ENCODE measurements at regions not wholly inside any gene's neighbourhood (a gene's known extent, or its start where the extent isn't known, plus 50 kb on each side); places are given as distances from the start of the nearest gene placed in this dataset.

DNA sequence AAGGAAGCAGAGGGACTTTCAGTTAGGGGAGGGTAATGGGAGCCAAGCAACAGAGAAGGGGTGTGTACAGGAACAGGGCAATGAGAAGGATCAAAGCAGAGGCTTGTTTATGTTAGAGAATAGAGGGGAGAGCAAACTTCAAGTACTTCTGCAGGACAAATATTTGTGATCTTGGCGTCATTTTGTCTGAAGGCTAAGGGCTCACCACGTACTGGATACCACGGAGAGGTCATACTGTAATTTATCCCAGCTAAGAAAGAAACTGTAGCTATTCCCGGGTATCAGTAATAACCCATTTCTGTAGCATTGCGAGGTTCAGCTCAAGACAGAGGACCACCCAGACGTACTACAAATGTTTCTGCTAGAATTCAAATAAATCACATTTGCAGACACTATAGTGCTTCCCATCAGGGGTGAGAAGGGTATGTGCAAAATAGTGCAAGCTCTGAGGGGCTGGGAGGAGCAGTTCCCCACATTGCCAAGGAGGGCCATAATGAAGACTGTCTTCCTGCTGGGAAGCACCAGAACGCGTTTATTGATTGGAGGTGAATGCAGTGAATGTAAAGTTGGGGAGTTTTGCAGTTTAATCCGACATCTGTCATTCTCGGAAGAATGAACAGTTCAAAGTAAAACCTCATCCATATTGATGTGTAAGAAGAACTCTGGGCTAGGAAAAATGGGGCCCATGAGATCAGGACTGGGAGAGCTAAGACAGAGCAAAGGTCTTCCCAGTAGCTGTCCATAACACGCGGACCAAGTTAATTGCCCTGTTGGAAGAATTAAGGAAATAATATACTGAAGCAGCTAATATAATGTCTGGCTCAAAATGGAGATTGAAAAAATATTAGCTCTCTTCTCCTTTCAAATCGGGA lies 136.9 kb downstream of the RWDD3 start:
- no peak for DNase-seq

DNA sequence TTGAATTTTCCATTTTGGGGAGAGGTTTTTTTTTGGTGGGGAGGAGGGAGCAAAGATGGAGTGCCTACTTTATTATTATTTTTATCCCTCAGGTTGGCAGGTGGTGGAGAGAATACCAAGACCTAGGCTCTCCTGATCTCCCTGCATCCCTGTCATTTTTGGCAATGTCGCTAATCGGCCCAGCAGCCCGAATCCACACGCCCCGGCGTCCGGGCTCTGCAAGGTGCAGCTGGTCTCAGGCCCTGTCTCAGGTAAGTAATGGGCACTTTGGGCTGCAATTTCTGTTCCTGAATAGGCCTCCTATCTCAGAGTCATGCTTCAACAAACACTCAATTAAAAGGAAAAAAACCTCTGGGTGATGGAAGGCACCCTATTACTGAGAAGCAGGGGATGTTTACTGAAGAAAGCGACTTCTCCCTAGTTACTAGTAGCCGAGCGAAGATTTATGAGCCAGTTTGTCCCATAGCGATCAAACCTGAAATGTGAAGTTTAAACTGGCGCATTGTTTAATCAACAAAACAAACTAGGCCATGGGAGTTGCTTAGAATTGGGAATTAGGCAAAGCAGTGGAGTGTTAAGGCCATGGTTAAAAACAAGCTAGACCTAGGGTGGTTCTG lies 137.8 kb downstream of the RWDD3 start:
- no peak for DNase-seq

DNA sequence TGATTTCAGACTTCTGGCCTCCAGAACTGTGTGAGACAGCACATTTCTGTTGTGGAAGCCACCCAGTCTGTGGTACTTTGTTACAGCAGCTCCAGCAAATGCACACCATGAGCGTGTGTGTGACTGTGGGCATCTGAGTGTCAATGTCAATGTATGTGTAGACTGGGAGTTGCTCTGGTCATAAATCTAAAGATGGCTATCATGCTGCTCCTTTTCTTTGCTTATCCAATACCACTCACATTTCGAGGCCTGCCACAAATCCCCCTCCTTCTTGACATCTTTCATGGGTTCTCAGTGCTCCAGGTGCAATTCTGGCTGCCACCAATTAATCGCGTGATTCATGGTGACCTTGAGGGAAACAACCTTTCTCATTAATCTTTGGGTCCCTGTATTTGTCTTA lies 141.2 kb downstream of the RWDD3 start:
- DNase-seq, result no peak

DNA sequence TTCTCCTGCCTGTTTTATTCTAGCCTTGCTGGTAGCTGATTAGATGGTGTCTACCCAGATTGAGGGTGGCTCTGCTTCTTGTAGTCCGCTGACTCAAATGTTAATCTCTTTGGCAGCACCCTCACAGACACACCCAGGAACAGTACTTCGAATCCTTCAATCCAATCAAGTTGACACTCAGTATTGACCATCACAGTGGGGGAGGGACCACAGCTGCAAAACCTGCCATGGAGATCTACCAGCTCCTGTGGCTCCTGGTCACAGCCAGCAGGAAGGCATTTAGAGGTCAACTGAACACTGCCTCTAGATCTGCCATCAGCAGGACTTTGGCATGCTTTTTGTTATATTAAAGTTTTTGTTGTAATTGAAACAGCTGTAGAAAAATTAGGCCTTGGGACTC lies 146.9 kb downstream of the RWDD3 start:
- DNase-seq, result no peak

DNA sequence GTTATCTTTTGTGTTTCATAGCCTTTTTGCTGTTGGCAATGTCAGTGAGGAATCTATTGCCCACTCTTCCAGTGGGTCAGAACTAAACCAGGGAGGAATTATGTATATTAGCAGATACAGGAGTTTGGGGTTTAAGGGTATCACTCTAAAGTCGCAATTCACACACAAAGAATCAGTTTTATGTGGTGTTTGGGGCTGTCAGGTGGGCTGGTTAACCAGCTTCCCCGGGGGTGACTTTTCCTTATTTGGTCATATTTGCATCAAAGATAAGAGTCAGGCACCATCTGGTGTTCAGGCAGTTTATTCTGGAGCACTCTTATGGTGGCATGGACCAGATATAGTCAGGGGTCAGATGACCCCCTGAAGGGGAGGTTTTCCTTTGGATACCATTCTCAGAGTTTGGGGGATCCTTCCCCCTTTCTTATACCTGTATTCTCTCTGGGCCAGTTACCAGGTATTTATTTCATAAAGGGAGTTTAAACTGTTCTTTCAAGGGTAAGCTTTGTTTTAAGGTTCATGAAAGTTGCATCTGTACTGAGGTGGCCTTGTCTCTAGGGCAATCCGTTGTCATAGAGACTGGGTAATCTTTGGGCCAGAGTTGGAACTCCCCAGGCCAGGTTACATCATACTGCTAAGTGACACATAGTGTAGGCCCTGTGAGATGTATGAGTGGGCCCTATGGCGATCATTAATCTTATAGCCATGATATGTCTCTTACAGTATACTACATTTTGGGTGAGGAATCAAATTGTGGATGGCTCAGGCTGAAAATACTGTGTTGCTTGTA lies 148.2 kb downstream of the RWDD3 start:
- DNase-seq, result no peak

DNA sequence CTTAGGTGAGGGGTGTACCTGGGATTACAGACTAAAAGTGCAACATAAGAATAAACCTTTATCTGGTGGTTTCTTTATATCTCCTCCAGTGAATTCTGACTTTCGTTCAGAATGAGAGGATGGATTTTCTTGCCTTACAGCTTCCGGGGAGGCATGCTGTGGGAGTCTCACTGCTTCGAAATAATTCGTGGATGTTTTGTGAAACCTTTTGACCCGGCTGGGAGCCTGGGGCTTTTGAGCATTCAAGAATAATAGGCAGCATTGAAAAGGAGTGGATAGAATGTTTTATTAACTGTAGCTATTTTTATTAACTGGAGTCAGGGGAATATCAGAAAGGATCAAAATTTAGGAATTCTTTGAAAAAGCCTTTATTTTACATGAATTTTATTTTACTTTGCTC lies 149.1 kb downstream of the RWDD3 start:
- no peak for DNase-seq

DNA sequence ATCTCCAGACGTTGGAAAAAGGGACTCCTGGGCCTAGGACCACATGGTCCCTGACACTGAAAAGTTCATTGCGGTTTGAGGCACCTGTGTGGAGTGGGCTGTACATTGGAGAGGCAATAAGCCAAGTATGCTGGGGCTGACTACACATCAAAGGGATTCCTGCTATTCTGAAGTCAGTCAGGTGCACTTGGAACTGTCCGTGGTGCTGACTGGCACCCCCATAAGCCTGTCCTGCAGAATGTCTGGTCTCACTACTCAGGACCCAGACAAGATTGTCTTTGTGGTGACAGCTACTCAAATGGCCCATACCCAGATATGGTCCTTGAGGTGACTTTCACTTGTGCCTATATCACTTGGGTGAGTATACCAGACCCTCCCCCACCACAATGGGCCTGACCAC lies 150.6 kb downstream of the RWDD3 start:
- no peak for DNase-seq

DNA sequence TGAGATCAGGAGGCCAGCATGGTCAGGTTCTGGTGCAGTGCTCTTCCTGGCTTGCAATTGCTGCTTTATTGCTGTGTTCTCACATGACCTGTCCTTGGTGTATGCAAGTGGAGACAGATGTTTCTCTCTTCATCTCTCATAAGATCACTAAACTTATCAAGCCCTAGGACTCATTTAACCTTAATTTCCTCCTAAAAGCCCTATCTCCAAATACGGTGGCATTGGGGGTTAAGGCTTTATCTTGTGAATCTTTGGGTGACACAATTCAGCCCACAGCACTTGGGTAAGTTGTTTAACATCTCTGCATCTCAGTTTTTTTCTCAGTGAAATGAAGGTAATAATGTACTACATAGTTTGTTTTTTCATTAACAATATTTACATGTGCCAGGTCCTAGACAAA lies 152.4 kb downstream of the RWDD3 start:
- DNase-seq, result no peak

DNA sequence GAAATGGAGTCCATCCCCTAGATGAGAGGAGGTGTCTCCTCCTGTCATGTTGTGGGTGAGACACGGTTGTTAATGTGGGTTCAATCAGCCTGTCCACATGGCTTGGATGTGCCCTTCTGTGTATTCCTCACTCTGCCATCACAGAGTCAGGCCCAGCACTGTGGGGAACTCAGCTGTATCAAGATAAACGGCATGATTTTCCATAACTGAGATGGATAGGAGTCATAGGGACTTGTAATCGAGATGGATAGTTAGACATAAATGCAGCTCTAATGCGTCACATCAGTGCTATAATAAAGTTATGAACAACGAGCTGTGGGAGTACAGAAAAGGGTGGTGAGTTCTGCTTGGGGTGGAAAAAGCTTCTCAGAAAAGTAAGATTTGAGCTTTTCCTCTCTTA lies 152.9 kb downstream of the RWDD3 start:
- no peak for DNase-seq

DNA sequence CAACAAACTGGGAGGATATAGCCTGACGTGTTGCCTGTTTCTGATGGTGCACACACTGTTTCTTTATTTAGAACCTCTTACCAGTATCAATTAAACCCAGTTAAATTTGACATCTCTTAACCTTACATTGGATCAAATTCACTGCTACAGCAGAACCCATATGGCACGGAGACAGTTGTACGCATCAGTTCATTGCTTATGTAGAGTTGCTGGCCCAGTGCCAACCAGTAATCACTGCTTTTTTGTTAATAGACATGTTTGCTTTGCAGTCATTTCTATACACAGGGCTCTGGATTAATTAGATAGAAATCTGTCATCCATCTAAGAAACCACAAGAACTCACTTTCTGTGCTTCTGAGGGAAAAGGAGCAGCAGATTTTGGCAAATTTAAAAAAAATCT lies 154.0 kb downstream of the RWDD3 start:
- no peak for DNase-seq

DNA sequence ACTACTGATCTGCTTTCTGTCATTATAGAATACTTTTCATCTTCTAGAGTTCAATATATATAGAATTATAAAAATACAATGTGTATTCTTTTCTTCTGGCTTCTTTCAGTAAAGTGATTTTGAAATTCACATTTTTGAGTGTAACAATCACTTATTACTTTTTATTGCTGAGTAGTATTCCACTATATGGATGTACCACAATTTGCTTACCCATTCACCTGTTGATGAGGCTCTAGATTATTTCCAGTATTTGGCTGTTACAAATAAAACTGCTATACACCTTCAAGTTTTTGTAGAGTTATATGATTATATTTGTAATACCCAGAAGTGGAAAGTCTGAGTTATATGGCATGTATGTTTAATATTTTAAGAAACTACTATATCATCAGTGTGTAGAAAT lies 159.4 kb downstream of the RWDD3 start:
- DNase-seq, result no peak

DNA sequence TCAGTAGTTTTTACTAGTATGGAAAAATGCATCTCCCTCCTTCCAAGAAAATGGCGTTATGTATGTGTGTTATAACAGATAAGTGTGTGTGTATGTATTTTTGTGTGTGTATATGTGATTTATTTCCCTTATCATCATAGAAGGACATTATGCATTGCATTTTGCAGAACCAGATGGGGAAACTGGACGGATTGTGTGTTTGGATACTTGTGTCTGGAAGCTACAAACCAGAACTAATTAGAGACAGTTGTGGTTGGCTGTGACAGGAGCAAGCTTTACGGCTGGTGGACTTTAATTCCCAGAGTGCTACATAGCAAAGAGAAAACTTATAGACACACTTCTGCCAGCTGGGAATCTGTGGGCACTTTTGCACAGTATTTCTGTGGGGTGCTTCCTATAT lies 162.5 kb downstream of the RWDD3 start:
- DNase-seq, result no peak

DNA sequence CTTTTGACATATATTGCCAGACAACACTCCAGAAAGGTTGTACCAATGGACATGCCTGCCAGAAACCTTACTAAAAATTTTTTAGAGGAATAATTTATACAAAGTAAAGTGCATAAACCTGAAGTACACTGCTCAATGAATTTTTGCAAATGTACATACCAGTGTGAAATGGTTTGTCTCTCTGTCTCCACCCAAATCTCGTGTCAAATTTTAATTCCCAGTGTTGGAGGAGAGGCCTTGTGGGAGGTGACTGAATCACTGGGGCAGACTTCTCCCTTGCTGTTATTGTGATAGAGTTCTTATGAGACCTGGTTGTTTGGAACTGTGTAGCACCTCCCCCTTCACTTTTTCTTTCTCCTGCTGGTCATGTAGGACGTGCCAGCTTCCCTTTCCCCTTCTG lies 168.8 kb downstream of the RWDD3 start:
- no peak for DNase-seq

DNA sequence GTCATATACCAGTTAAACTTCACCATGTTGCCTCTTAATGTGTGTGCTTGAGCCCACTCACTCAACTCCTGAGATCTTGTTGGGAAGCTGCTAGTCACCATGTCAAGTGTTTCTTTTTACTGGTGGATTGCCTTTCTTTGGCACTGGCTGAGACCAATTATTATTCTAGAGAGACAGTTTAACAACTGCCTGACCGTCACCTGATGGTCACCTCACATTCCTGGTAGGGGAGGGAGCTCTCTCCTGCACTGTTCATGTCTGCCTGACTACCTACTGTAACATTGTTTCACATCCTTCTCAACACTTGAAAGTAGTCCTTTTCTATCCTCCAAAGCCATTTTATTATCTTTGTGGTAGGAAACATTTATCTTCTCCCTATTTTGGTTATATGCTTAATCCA lies 172.3 kb downstream of the RWDD3 start:
- DNase-seq, result no peak

DNA sequence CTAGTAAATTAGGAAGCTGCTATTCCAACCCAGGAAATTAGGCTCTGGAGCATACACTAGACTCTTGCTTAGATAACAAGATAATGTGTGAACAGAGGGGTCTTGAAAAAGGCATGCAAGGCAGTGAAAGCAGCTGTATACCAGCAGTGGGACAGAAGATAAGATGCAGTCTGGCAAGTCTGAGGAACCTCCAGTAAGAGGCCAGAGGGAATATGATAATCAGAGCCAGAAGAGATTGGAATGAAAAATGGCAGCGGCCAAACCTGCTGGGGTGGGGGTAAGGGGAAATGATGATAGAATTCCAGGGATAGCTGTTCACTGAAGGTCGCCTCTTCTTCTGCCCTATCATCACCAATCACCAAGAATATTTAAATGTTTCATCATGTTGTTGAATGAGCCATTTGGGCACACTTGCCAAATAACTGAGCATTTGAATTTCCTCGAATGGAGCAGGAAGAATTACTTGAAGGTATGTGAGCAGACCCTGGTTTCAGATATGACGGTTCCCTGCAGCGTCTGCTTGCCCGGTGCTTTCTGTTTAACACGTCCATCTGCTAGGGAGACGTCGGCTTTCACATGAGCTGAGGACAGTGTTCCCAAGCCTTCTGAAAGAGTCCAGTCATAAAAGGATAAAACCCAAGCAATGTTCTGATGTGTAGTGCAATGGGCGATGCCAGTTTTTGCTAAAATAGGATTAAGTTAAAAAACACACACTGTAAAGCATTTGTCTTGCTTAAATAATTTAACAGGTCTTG lies 173.3 kb downstream of the RWDD3 start:
- DNase-seq, result peak; percentile 4

DNA sequence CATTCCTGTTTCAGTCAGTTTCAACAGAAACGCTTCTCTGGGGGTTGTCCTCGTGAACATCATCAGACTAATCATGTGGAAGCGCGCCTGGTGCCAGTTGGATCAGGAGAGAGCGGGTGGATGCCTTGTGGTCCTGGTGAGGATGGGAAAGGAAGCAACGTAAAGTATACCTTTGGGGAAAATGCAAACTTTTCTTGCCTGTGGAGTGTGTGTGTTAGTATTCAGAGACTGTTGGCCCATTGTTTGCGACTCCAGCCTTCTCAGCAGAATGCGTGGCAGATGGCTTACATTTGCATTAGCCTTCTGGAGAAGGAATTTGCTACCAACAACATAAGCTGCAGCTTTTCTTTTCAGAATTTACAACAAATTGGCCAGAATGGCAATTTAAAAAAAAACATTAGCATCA lies 173.9 kb downstream of the RWDD3 start:
- DNase-seq, result no peak

DNA sequence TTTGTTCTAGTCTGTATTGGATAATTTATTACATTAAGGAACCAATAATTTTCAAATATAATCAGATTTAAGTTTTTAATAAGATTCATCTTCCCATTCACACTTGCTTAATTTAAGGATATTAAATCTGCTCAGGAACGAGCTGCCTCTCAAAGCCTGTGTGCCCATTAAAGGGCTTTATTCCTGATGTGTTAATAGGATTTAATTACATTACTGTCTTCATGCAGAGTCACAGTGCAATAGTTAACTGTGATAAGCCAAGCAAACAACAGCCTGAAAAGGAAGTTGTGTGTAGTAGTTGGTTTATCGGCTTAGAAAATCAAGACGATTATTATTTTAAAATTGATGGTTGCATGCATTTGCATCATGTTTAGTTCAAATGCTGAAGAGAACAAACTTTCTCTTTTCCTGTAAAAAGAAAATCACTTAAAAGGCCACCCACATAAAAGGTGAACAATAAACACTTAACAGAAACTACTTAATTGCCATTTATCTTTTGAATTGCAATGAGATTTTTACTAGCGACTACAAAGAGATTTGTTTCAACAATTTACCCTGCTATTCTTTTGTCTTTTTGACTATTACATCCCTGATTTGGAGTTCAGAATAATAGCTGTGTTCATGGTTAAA lies 174.6 kb downstream of the RWDD3 start:
- DNase-seq, result no peak

DNA sequence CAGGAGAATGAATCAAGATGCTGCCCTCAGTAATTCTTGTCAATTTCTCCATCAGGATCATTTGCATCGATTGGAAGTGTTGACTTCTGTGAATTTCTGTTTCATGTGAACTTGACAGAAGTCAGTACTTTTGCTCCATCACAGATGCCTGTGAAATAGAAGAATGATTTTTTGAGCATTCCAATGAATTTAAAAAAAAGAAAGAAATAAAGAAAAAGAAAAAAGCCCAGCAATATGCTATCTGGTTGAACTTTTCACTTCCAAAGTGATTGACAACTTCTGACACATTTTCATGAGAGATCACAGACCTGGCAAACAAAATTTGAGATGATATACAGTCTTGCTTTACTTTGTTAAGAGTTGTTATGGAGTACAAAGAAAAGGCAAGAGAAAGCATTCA lies 175.3 kb downstream of the RWDD3 start:
- no peak for DNase-seq

DNA sequence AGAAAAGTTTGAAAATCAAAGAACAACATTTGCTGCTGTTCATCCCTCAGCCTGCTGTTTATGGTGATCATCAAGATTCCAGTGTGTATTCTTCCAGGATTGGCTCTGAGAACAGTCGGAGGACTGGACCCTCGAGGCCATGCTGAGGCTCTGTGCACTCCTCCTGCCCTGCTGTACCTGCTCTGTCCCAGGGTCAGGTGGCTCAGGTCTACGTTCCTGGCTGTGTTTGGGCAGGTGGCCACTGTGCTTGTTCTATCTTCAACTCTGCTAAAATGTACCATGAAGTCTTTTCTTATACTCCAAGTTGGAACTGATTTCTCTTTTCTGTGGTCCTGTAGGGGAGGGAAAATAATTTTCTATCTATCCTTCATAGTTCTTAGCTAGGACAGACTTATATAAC lies 175.9 kb downstream of the RWDD3 start:
- DNase-seq, result no peak

DNA sequence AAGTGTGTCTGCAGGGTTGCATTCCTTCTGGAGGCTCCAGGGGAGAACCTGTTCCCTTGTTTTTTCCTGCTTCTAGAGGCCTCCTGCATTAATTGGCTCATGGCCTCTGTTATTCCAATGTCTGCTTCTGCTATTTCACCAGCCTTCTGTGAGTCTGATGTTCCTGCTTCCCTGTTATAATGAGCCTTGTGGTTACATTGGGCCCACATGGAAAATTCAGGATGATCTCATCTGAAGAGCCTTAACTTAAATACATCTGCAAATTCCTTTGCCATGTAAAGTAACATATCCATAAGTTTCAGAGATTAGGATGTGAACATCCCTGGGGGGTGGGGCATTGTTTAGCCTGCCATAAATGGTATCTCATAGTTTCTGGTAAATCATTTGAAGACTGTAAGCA lies 181.1 kb downstream of the RWDD3 start:
- DNase-seq, result no peak

DNA sequence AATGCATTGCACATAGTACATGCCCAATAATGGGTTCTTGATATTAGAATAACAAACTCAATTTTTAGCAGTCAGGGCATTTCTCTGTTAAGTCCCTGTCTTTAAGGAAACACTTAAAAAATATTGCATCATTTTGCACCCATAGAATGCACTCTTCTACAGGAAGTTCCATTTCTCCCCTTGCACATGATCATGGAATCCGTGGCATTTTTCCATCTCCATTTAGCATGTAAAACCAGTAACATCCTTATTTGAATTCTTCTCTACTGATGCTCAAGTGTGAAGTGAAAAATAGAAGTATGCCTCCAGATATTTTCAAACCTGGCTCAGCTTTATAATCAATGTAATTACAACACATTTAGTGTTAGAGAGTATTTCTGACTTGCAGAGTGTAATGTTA lies 192.8 kb downstream of the RWDD3 start:
- DNase-seq, result no peak

DNA sequence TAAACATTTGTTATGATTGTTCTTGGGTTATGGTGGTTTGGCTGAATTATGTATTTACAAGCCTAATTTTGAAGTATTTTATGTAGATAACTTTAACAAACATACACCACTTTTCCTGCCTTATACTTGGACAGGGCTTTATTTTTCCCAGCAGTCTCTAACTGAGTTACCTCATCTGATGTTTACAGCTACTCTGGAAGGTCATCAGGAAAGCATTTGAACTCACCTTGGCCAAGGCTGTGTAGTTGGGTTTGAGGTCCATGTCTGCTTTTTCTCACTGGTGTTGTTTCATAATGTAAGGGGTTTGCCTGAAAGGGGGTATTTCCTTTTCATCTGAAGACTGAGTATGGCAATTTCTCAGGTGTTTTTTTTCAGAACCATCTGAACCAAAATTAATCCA lies 193.5 kb downstream of the RWDD3 start:
- no peak for DNase-seq

Data from occipital lobe (tissue), 1 donor.